GM23338 (cell line): ENCODE measurements at regions not wholly inside any gene's neighbourhood (a gene's known extent, or its start where the extent isn't known, plus 50 kb on each side); places are given as distances from the start of the nearest gene placed in this dataset.

Experiments
- EZH2 ChIP-seq: fragments of 200-600 bp; sonication (generic); IDR thresholded peaks from one replicate; pipeline ENCODE4 v1.8.0; 2017; ENCODE audit warnings: antibody characterized with exemption, mild to moderate bottlenecking, low read depth; ENCODE audit not compliant: unreplicated experiment
- JUNB ChIP-seq: IDR thresholded peaks from one replicate; pipeline ENCODE4 v1.6.1; 2016; ENCODE audit warnings: antibody characterized with exemption; ENCODE audit not compliant: unreplicated experiment
- NANOG ChIP-seq: IDR thresholded peaks from 2 replicates; pipeline ENCODE4 v1.6.1; 2016; ENCODE audit warnings: antibody characterized with exemption, borderline replicate concordance
- TF ChIP-seq, protein P1 (sequence below): IDR thresholded peaks from one replicate; pipeline ENCODE4 v1.6.1; 2018; ENCODE audit warnings: antibody characterized with exemption; ENCODE audit not compliant: unreplicated experiment
- TF ChIP-seq, protein P2 (sequence below), 2 experiments: fragments of 200-600 bp in 1 of 2; sonication (generic) in 1 of 2; conservative IDR thresholded peaks; 2 replicates each; pipeline versions ENCODE4 v1.5.1 to v1.6.1; 2016 to 2017; ENCODE audit warnings: antibody characterized with exemption in 2 of 2, low read depth in 2 of 2, mild to moderate bottlenecking in 2 of 2, moderate library complexity in 1 of 2

DNA sequence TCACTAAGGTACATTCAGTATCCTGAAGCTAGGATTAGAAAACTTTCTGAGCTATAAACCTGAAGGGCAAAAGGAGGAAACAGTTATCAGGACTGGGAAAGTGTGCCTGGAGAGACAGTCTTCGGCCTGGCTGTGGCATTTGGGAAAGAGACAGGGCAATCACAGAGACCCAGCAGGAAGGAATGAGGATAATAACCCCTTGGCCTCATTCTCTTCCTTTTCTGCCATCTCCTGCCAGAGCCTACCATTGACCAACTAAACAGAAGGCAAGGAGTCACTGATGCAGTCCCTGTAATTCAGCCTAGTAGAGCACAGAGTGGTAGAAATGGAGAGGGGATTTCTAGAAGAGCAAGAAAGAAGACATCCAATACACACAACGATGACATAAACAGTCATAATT, 359.4 kb downstream of the HDGFL1 start:
- TF ChIP-seq, protein P1, sequence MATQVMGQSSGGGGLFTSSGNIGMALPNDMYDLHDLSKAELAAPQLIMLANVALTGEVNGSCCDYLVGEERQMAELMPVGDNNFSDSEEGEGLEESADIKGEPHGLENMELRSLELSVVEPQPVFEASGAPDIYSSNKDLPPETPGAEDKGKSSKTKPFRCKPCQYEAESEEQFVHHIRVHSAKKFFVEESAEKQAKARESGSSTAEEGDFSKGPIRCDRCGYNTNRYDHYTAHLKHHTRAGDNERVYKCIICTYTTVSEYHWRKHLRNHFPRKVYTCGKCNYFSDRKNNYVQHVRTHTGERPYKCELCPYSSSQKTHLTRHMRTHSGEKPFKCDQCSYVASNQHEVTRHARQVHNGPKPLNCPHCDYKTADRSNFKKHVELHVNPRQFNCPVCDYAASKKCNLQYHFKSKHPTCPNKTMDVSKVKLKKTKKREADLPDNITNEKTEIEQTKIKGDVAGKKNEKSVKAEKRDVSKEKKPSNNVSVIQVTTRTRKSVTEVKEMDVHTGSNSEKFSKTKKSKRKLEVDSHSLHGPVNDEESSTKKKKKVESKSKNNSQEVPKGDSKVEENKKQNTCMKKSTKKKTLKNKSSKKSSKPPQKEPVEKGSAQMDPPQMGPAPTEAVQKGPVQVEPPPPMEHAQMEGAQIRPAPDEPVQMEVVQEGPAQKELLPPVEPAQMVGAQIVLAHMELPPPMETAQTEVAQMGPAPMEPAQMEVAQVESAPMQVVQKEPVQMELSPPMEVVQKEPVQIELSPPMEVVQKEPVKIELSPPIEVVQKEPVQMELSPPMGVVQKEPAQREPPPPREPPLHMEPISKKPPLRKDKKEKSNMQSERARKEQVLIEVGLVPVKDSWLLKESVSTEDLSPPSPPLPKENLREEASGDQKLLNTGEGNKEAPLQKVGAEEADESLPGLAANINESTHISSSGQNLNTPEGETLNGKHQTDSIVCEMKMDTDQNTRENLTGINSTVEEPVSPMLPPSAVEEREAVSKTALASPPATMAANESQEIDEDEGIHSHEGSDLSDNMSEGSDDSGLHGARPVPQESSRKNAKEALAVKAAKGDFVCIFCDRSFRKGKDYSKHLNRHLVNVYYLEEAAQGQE: no peak
- TF ChIP-seq EZH2 (no peak), JUNB (no peak), NANOG (no peak)
- TF ChIP-seq, protein P2, sequence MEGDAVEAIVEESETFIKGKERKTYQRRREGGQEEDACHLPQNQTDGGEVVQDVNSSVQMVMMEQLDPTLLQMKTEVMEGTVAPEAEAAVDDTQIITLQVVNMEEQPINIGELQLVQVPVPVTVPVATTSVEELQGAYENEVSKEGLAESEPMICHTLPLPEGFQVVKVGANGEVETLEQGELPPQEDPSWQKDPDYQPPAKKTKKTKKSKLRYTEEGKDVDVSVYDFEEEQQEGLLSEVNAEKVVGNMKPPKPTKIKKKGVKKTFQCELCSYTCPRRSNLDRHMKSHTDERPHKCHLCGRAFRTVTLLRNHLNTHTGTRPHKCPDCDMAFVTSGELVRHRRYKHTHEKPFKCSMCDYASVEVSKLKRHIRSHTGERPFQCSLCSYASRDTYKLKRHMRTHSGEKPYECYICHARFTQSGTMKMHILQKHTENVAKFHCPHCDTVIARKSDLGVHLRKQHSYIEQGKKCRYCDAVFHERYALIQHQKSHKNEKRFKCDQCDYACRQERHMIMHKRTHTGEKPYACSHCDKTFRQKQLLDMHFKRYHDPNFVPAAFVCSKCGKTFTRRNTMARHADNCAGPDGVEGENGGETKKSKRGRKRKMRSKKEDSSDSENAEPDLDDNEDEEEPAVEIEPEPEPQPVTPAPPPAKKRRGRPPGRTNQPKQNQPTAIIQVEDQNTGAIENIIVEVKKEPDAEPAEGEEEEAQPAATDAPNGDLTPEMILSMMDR (conservative IDR thresholded peaks at IDR 0.05; ENCODE audit: low read depth in 2 of 2): no peak
